ENCODE measurements at regions not wholly inside any gene's neighbourhood (a gene's known extent, or its start where the extent isn't known, plus 50 kb on each side); places are given as distances from the start of the nearest gene placed in this dataset.
A peak's percentile ranks its signal among the peaks of the same experiment; 100 is the strongest.

DNA sequence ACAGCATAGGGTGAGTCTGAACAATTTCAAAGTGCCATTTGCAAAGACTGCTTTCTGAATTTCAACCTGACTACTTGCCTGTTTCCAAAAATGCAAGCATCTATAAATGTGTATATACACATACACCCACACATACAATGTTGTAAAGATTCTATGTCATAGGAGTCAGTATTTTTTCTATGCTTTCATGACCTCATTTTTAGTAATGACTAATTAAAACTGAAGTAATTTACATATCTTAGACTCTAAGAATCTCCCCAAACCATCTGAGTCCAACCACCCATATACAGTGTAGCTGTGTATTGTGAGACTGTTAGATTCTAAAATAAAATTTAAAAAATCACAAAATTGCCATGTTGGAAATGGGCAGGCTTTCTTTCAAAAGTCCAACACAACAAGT is 162.0 kb upstream of the STK17B start:
- CTCF ChIA-PET: interaction anchor here (1.3 kb wide), 2 partner anchors 215 to 255 kb away, joined by 3 read pairs; no protein-coding TSS in a partner anchor
- Mint-ChIP-seq H3K27ac (no peak overlapping the region), H3K9me3 (no peaks in the 10 kb centered on the region), H3K4me3 (no peak overlapping the region), H3K27me3 (peaks cover 5% of the 10 kb centered on the region), H3K36me3 (ENCODE audit: low read depth) (no peaks in the 10 kb centered on the region), H3K4me1 (peaks cover 4% of the 10 kb centered on the region)
- DNase-seq: no peak
- POLR2A ChIA-PET: no interaction called here

DNA sequence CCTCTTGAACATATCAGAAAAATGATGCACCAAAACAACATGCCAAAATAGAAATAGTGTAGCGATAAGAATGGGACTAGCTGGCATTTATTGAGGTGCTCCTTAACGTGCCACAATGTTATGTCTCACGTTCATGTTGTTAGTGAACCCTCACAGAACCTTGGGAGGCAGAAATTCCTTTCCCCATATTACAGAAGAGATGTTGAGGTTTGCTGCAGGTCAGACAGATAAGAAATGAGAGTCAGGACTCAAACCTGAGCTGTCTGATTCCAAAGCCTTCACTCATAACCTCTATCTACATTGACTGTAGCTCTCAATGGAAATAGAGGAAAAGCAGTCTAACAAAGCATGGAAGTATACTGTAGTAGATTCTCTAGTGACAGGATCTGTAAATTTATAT is 163.3 kb upstream of the STK17B start:
- Mint-ChIP-seq H3K27ac (no peak overlapping the region), H3K4me1 (peaks cover 4% of the 10 kb centered on the region), H3K27me3 (peaks cover 5% of the 10 kb centered on the region), H3K4me3 (no peak overlapping the region), H3K36me3 (ENCODE audit: low read depth) (no peaks in the 10 kb centered on the region), H3K9me3 (no peaks in the 10 kb centered on the region)
- ChIA-PET POLR2A (no interaction called here), CTCF (interaction anchor here (0.6 to 1.3 kb wide), 4 partner anchors 186 to 257 kb away, joined by 3 read pairs; no protein-coding TSS in a partner anchor)
- DNase-seq: no peak

DNA sequence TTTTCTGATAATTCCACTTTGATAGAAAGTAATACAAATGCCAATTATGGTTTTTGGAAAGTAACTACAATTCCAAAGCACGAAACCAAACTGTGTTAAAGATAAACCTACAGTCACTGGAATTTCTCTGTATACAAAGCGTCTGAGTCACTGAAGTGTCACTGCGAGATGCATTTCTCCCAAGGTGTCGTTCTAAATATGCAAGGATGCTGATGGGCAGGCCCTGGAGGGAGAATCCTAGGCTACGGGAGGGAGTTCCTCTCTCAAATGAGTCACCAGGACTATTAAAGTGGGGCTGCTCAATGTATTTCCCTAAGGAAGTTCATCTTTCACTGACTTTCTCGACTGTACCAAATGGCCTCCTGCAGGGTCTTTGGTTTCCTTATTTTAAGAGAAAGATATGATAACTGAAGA is 163.8 kb upstream of the STK17B start:
- no peak for DNase-seq
- no peak overlapping the region for H3K27ac Mint-ChIP-seq
- H3K9me3 Mint-ChIP-seq: no peaks in the 10 kb centered on the region
- POLR2A ChIA-PET: no interaction called here
- H3K27me3 Mint-ChIP-seq: peaks cover 5% of the 10 kb centered on the region
- no peaks in the 10 kb centered on the region for H3K36me3 Mint-ChIP-seq (ENCODE audit: low read depth)
- CTCF ChIA-PET: interaction anchor here (0.6 kb wide), 1 partner anchor 187 kb away, joined by 3 read pairs; no protein-coding TSS in a partner anchor
- no peak overlapping the region for H3K4me3 Mint-ChIP-seq
- H3K4me1 Mint-ChIP-seq: peaks cover 4% of the 10 kb centered on the region

DNA sequence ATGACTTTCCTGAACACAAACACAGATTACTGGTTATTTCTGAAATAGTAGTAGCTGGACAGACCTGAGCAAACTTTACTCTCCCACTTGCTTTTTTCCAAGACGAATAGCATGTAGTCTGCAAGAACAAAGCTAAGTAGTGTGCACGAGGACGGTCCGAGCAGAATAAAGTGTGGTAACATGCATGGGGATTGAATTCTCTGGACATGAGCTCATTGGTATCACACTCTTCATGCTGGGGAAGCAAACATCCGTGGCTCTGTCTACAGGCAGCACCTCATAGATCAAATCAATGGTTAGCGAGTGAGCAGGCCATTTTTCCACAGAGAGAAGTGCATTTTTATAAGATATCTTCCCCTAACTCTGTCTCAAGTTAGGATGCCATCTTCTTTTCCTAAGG is 164.8 kb upstream of the STK17B start:
- no peak for DNase-seq
- H3K36me3 Mint-ChIP-seq (ENCODE audit: low read depth): no peaks in the 10 kb centered on the region
- H3K27me3 Mint-ChIP-seq: peaks cover 2% of the 10 kb centered on the region
- H3K4me1 Mint-ChIP-seq: peaks cover 4% of the 10 kb centered on the region
- POLR2A ChIA-PET: no interaction called here
- CTCF ChIA-PET: interaction anchor here (0.8 to 3.0 kb wide), 6 partner anchors 9 to 268 kb away, joined by 3 to 29 read pairs (median 4); partner anchors contain the start of gene DNAH7
- no peaks in the 10 kb centered on the region for H3K9me3 Mint-ChIP-seq
- H3K27ac Mint-ChIP-seq: no peak overlapping the region
- H3K4me3 Mint-ChIP-seq: no peak overlapping the region

DNA sequence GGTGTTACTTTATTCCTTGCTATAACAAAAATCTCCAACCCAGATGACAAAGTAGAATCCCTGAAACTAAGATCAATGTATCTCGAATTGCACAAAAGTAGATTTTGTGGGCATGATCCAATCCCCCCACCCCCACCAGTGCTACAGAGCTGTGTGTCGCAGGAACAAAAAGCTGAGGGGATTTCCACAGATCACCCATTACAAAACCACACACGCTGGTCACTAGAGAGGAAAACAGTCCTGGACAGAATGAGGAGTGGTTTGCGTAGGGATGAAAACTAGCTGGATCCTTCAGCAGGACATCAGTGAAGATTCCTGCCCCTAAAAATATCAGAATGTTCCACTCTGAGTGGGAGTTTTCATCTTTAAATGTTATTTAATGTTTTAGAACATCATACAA is 165.3 kb upstream of the STK17B start:
- ChIA-PET POLR2A (interaction anchor here (0.6 to 0.7 kb wide), 2 partner anchors 188 to 286 kb away, joined by 5 to 6 read pairs; no protein-coding TSS in a partner anchor), CTCF (interaction anchor here (0.6 to 3.0 kb wide), 17 partner anchors 9 to 269 kb away, joined by 3 to 29 read pairs (median 4); partner anchors contain the start of gene DNAH7)
- Mint-ChIP-seq H3K27me3 (peaks cover 5% of the 10 kb centered on the region), H3K4me1 (peaks cover 4% of the 10 kb centered on the region), H3K9me3 (no peaks in the 10 kb centered on the region), H3K27ac (no peak overlapping the region), H3K36me3 (ENCODE audit: low read depth) (no peaks in the 10 kb centered on the region), H3K4me3 (no peak overlapping the region)
- DNase-seq: no peak

DNA sequence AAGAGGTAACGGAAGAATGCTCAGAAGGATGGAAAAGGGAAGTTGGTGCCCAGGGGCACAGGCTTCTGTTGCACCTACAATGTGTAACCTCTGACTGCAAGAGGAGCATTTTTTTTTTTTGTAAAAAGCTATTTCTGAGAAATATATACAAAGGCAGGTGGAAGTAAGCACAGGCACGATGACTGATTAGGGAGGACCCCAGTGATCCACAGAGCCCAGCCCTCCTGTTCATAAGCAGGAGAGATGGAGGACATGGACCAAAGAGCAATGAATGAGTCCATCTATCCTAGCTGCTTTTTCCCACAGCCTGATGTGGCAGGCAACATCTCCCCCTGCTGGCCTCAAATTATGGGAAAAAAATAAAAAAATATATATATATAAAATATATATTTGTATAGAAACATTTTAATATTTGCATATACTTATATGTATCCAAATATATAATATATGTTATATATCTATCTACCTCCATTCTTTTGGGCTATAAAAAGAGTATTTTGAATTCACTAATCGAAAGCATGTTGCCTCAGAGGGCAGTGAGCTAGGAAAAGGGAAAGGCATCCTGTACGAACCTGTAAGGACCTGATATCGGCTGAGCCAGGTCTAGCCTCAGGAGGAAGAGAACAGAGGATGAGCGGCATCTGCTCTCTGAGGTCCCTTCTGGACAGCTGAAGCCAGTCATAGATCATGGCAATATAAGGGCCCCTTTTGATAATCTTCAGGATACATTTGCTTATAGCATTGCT is 166.0 kb upstream of the STK17B start:
- Mint-ChIP-seq H3K36me3 (ENCODE audit: low read depth) (no peaks in the 10 kb centered on the region), H3K27ac (no peak overlapping the region), H3K4me1 (peaks cover 4% of the 10 kb centered on the region), H3K9me3 (no peaks in the 10 kb centered on the region), H3K4me3 (no peak overlapping the region), H3K27me3 (peaks cover 5% of the 10 kb centered on the region)
- ChIA-PET CTCF (interaction anchor here (0.6 to 3.0 kb wide), 19 partner anchors 8 to 269 kb away, joined by 3 to 29 read pairs (median 4); partner anchors contain the start of gene DNAH7), POLR2A (interaction anchor here (0.6 to 0.7 kb wide), 2 partner anchors 189 to 287 kb away, joined by 5 to 6 read pairs; no protein-coding TSS in a partner anchor)
- peak; percentile 24 for DNase-seq

DNA sequence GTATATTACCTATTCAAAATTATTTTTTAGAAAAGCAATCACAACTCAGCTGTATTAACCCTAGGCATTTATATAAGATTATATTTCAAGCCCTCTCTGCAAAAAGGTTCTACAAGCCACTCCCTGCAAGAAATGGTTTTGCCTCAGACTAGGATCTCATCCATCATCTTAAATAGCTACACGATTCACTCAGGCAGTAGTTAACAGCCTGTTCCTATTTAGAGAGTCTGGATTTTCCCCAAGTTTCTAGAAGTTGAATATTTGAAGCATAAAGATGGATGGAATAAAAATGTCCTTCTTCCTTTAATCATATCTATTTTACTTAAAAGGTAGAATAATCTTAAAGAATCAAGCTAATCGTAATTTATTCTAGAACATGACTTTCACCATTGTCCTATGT is 167.1 kb upstream of the STK17B start:
- no peak overlapping the region for H3K27ac Mint-ChIP-seq
- POLR2A ChIA-PET: no interaction called here

DNA sequence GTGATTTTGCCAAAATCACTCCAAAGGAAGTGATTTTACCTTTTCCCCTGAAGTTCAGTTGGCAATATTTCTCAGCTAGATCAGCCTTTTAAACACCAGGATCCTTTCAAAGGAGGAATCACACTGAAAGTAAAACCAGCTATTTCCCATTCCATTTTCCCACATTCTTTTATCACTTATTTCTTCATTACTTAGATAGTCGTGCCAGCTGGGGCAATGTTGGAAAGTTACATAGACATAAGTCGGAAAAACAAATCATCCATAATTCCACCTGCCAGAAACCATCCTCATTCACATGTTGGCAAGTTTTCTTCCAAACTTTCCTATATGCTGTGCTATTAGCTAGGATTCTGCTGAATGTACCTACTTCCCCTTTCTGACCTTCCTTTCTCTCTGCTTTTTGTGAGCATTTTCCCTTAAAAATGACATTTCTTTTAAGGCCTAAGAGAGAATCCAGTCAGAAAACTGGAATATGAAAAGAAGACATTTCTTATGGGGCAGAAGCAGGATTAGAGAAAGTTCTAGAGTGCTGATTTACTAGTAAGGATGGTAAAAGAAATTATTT is 170.0 kb upstream of the STK17B start:
- no peaks in the 10 kb centered on the region for H3K36me3 Mint-ChIP-seq (ENCODE audit: low read depth)
- POLR2A ChIA-PET: no interaction called here
- H3K4me3 Mint-ChIP-seq: no peak overlapping the region
- H3K27ac Mint-ChIP-seq: no peak overlapping the region
- no peak for DNase-seq
- no peaks in the 10 kb centered on the region for H3K9me3 Mint-ChIP-seq
- H3K27me3 Mint-ChIP-seq: peaks cover 5% of the 10 kb centered on the region
- CTCF ChIA-PET: interaction anchor here (0.9 kb wide), 1 partner anchor 51 kb away, joined by 3 read pairs; no protein-coding TSS in a partner anchor
- peaks cover 4% of the 10 kb centered on the region for H3K4me1 Mint-ChIP-seq

More for the DNA sequence above, 167.1 kb upstream of the STK17B start:
- H3K9me3 Mint-ChIP-seq: no peaks in the 10 kb centered on the region
- no peak for DNase-seq
- peaks cover 4% of the 10 kb centered on the region for H3K4me1 Mint-ChIP-seq
- H3K36me3 Mint-ChIP-seq (ENCODE audit: low read depth): no peaks in the 10 kb centered on the region
- CTCF ChIA-PET: interaction anchor here (0.6 to 3.0 kb wide), 3 partner anchors 9 to 260 kb away, joined by 3 to 29 read pairs (median 4); no protein-coding TSS in a partner anchor
- no peak overlapping the region for H3K4me3 Mint-ChIP-seq
- peaks cover 5% of the 10 kb centered on the region for H3K27me3 Mint-ChIP-seq

DNA sequence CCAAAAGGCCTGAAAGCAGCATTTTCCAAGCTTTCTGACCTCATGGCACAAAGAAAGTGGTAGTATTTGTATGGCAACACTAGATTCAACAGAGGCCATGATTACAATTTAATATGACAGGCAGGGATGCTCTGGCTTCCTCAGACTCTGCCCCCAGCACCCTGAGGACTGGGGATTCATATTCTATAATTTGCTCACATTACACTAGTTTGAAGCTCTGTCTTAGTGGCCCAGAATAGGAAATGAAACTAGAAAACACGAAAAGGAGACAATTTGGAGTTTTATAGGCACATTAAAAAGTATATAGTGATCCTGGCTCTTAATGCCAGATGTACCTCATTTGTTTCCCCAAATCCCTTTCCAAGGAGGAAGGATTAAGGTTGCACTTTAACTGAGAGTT is 173.0 kb upstream of the STK17B start:
- CTCF ChIA-PET: interaction anchor here (1.1 to 1.4 kb wide), 2 partner anchors 267 to 276 kb away, joined by 3 read pairs; partner anchors contain the start of gene DNAH7
- no peaks in the 10 kb centered on the region for H3K4me1 Mint-ChIP-seq
- no peaks in the 10 kb centered on the region for H3K9me3 Mint-ChIP-seq
- no peak overlapping the region for H3K4me3 Mint-ChIP-seq
- DNase-seq: no peak
- peaks cover 5% of the 10 kb centered on the region for H3K27me3 Mint-ChIP-seq
- POLR2A ChIA-PET: no interaction called here
- no peaks in the 10 kb centered on the region for H3K36me3 Mint-ChIP-seq (ENCODE audit: low read depth)
- no peak overlapping the region for H3K27ac Mint-ChIP-seq

DNA sequence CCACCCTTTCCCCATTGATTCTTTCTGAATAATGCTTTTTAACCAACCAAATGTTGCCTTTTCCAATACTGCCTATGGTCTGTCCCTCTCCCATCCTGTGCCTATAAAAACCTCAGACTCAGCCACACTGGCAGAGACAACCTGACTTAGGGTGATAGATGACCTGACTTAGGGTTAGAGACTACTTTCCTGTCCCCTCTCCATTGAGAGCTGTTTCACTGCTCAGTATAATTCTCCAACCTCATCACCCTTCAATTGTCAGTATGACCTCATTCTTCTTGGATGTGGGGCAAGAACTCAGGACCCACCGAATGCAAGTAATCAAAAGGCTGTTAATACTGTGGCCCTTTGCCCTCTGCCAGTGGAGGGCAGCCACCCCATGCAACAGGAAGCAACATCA is 182.3 kb upstream of the STK17B start:
- Mint-ChIP-seq H3K9me3 (peaks cover 13% of the 10 kb centered on the region), H3K36me3 (ENCODE audit: low read depth) (peaks cover 2% of the 10 kb centered on the region), H3K4me1 (no peaks in the 10 kb centered on the region), H3K4me3 (no peak overlapping the region), H3K27me3 (peaks cover 3% of the 10 kb centered on the region), H3K27ac (no peak overlapping the region)
- POLR2A ChIA-PET: no interaction called here
- CTCF ChIA-PET: no interaction called here
- DNase-seq: no peak

DNA sequence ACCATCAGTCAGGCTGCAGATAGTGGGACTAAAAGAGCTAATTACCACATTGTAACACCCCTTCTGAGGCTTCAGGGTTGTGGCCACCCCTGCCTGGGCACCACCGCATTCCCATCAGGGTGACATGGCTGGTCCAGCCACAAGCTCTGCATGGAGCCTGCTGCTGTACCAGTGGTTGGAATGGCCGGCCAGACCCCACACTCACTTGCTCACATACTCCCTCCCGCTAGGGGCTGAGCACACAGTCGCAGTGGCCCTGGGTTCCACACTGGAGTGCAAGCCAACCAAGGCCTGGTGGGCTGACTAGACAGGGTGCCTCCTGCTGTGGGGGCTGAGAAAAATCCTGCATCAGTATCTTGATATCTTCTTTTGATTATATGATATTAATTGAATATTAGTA is 182.8 kb upstream of the STK17B start:
- no peak for DNase-seq
- no peak overlapping the region for H3K4me3 Mint-ChIP-seq
- H3K4me1 Mint-ChIP-seq: no peaks in the 10 kb centered on the region
- peaks cover 3% of the 10 kb centered on the region for H3K27me3 Mint-ChIP-seq
- CTCF ChIA-PET: no interaction called here
- peaks cover 2% of the 10 kb centered on the region for H3K36me3 Mint-ChIP-seq (ENCODE audit: low read depth)
- POLR2A ChIA-PET: no interaction called here
- H3K27ac Mint-ChIP-seq: no peak overlapping the region
- H3K9me3 Mint-ChIP-seq: peaks cover 13% of the 10 kb centered on the region

DNA sequence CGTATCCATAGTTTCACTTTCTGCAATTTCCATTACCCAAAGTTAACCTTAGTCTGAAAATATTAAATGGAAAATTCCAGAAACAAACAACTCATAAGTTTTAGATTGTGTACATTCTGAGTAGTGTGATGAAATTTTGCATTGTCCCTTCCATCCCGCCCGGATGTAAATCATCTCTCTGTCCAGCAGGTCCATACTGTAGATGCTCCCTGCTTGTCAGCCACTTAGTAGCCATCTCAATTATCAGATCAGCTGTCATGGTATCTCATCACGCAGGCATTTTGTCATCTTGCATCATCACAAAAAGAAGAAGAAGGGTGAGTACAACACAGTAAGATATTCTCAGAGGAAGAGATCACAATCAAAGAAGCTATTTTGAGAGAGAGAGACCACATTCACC is 185.0 kb upstream of the STK17B start:
- Mint-ChIP-seq H3K27ac (no peak overlapping the region), H3K36me3 (ENCODE audit: low read depth) (peaks cover 2% of the 10 kb centered on the region), H3K27me3 (peaks cover 12% of the 10 kb centered on the region), H3K4me1 (no peaks in the 10 kb centered on the region), H3K4me3 (no peak overlapping the region), H3K9me3 (peaks cover 9% of the 10 kb centered on the region)
- no peak for DNase-seq
- ChIA-PET CTCF (no interaction called here), POLR2A (no interaction called here)

DNA sequence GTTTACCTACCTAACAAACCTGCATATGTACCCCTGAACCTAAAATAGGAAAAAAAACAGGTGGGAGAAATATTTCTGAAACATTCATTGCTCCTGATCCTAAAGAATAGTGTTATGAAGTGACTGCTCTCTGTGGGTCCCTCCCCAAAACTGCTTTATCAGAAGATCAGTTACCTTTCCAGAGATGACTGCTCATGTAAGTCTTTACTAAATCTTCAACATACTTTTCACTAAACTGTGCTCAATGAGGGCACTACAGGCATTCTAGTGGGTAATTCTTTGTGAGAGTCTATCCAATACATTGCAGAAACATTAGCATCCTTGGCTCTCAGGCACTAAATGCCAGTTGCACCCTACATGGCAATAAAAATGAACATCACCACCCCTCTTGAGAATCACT is 189.3 kb upstream of the STK17B start:
- ChIA-PET POLR2A (no interaction called here), CTCF (no interaction called here)
- Mint-ChIP-seq H3K36me3 (ENCODE audit: low read depth) (no peaks in the 10 kb centered on the region), H3K27me3 (peaks cover 9% of the 10 kb centered on the region), H3K4me1 (peaks cover 3% of the 10 kb centered on the region), H3K4me3 (no peak overlapping the region), H3K9me3 (no peaks in the 10 kb centered on the region), H3K27ac (no peak overlapping the region)
- DNase-seq: no peak

Measured in activated CD4-positive, alpha-beta T cell treated with anti-CD3 and anti-CD28 coated beads, Interleukin-2, amount 10 ng/mL, durations not matched to agents 7 days and 5 days (primary cell).